Testis (tissue), 2 donors: ENCODE measurements at regions not wholly inside any gene's neighbourhood (a gene's known extent, or its start where the extent isn't known, plus 50 kb on each side); places are given as distances from the start of the nearest gene placed in this dataset.

ENCODE experiments used
- POLR2A ChIP-seq: fragments of 450-650 bp; IDR thresholded peaks from one replicate; pipeline ENCODE4 v1.6.1; 2017; ENCODE audit warnings: antibody characterized with exemption, mild to moderate bottlenecking, moderate library complexity
- TF ChIP-seq, protein P1 (sequence below), 3 experiments: fragments of 450-650 bp in 2 of 3; fragments of 200-600 bp in 1 of 3; sonication (generic) in 1 of 3; IDR thresholded peaks; one replicate each; pipeline ENCODE4 v1.5.1; 2016 to 2019; ENCODE audit warnings: antibody characterized with exemption in 3 of 3, mild to moderate bottlenecking in 2 of 3, moderate library complexity in 1 of 3

DNA sequence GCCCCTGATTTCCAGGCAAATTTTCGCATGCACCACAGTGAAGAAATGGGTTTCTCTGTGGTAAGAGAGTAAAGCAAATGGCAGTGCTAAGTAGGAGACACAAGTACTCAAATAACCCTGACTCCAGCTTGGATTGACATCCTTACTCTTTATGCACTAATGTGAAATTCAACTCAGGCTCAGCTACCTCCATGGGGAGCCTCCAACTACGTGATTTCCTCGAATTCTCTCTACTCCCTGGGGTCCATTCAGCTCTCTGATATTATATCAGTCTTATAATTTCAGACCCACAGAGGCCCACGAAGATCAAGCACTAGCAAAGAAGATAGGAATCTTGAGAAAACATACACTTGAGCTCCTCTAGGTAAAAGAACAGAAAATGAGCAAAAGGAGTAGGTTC, 407.6 kb upstream of the CCDC54 start:
- TF ChIP-seq, protein P1, sequence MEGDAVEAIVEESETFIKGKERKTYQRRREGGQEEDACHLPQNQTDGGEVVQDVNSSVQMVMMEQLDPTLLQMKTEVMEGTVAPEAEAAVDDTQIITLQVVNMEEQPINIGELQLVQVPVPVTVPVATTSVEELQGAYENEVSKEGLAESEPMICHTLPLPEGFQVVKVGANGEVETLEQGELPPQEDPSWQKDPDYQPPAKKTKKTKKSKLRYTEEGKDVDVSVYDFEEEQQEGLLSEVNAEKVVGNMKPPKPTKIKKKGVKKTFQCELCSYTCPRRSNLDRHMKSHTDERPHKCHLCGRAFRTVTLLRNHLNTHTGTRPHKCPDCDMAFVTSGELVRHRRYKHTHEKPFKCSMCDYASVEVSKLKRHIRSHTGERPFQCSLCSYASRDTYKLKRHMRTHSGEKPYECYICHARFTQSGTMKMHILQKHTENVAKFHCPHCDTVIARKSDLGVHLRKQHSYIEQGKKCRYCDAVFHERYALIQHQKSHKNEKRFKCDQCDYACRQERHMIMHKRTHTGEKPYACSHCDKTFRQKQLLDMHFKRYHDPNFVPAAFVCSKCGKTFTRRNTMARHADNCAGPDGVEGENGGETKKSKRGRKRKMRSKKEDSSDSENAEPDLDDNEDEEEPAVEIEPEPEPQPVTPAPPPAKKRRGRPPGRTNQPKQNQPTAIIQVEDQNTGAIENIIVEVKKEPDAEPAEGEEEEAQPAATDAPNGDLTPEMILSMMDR (IDR thresholded peaks at IDR 0.05): no peak
- no peak for TF ChIP-seq POLR2A
